Superior temporal gyrus (tissue), 1 donor: ENCODE measurements at regions not wholly inside any gene's neighbourhood (a gene's known extent, or its start where the extent isn't known, plus 50 kb on each side); places are given as distances from the start of the nearest gene placed in this dataset.

Experiments used
- DNase-seq: peaks from one replicate; pipeline ENCODE4 v3.0.0-alpha.2; 2016; ENCODE audit errors: extremely low spot score

DNA sequence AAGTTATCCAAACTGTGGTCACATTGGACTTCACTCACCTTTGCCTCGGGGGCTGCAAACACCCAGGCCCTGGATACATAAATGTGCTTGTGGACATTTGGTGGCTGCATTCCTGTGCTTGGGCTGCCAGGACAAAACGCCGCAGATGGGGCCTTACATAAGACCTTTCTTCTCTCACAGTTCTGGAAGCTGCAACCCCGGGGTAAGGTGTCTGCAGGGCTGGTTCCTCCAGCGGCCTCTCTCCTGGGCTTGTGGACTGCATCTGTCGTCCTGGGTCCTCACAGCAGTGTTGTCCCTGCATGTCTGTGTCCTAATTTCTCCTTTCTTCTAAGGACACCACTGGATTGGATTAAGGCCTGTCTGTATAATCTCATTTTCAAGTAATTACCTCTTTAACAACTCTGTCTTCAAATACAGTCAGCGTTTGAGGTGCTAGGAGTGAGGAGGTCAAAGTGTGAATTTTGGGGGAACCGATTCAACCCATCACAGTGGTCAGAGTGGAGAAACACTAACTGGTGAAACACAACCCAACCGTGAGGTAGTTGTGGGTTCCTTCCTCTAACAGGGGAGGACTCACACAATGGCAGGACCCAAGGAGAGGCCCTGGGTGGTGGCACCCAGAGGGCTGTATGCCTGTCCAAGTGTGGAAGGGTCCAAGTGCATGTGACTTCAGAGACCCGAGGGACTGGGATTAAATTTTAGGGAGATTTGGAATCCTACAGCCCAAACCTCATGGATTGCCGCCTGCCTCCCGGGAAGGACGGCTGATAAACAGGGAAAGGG lies 415.6 kb downstream of the IRX2 start:
- DNase-seq = no peak

DNA sequence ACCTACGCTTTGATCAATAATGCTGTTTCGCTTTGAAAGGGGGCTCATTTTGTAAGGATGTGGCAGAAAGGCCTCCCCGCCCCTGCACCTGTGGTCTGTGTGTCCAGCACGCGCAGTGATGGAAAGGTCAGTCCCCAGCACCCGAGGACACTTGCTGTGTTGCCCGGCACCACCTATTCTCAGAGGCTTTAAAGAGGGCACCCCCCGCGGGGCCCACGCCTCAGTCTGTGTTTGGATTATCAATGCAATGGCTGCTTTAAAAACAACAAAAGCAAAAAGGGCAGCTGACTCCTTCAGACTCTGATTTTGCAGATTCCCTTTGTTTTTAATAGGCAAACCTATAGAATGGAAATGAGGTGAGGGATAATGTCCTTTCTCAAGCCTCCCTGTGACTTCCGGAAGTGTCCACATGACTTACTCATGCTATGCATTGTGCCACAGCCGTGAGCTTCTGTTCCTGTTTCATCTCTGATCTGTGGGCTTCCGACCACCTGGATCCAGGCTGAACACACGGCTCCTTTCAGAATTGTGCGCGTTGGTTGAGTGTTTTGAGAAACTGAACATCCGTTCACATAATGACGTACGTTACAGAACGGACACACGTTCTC lies 416.2 kb downstream of the IRX2 start:
- DNase-seq = no peak

DNA sequence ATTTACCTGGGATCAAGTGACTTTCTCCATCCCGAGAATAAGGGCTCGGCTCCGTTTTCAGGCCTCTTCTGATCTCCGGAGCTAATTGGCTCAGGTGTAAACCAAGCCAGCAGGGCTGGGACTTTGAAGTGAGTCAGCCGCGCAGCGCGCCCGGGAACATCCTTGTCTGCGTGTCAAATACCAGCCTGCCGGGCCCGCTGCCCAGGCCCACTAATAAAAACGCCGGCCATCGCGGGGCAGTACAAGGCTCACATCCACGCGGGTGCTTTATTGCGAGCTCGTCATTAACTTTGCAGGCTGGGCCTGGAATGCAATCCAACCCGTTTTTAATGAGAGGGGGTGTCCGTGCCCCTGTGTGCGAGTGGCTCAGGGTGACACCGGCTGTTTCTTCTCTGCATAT lies 416.8 kb downstream of the IRX2 start:
- no peak for DNase-seq

DNA sequence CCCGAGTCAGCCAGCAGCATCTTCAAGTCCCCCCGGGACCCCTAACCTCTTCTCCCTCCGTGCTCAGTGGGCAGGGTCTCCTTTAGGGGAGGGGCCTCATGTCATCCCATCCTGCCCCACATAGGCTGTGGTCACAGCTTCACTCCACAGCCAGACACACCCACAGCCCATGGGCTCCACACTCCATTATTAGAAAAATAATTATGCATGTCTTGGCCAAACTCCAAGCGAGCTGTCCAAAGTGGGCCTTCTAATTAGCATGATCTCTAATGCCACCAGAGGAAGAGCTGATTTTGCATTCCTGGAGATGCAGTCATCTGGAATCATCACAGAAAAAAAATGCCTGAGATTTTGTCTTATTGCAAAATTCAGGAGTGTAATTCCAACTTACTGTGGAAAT lies 418.2 kb downstream of the IRX2 start:
- no peak for DNase-seq

DNA sequence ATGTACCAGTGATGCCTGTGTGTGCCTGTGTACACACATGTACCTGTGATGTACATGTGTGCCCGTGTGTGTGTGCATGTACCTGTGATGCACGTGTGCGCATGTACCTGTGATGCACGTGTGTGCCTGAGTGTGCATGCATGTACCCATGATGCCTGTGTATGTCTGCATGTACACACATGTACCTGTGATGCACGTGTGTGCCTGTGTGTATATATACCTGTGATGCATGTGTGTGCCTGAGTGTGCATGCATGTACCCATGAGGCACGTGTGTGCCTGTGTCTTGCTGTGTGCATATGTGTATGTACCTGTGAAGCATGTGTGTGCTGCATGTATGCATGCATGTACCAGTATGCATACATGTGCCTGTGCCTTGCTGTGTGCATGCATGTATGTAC lies 419.0 kb downstream of the IRX2 start:
- DNase-seq = no peak

DNA sequence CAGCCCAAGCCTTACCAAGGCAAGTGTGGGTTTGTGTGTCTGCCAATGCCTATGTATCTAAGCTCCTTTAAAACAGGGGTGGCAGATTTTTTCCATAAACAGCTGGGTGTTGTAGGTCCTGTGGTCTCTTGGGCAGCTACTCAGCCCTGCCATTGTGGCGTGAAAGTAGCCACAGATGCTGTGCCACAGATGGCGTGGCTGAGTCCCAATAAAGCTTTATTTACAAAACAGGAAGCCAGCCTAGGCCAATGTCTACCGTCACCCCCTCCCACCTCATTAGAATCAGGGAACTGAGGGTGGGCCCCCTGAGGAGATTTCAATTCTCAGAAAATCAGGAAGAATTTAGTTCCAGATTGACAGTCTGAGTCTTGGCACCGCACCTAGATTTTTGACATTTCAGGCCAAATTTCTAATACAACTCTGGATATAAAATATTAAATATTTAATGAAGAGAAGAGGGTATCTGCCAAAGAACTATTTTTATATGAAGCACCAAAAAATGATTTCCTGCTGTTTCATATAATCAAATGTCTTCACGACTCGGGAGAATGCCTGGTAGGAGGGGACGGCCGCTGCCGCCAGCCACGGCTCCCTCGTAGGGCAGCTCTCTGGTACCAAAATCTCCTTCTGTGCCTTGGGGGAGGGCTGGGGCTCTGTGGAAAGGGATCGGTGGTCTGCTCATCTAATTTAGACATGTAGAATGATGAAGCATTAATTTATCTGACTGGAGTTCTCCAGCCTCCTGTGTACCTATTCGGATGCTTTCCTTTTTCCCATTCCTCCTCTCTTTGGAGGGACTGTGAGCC lies 420.9 kb downstream of the IRX2 start:
- DNase-seq = no peak

DNA sequence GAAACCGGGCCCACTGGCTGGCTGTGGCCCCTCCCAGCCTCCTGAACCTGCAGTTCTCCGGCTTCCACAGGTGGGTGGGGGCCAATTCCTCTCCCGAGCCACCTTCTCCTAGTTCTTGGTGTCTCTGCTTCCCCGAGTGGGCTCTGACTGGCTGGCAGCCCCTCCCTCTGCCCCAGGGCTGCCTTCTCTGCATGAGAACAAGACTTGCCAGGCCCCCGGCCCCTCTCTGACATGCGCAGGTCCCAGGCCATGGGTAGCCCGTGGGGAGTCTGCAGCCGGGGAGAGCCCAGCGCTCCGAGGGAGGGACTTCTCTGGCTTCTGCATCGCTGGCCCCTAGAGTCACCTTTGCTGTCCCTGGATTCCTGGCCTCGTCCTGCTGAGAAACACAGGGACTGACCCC lies 421.7 kb downstream of the IRX2 start:
- DNase-seq = no peak

DNA sequence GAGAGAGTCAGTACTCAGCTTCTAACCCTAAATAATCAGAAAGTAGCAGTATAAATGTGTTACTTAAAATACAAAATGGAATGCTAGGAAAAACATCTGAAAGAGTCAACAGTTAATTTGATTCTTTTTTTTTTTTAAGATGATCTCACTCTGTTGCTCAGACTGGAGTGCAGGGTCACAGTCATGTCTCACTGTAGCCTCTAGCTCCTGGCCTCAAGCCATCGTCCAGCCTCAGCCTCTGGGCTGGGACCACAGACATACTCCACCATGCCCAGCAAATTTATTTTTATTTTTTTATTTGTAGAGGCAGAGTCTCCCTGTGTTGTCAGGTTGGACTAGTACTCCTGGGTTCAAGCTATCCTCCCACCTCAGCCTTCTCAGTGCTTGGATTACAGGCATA lies 424.9 kb downstream of the IRX2 start:
- DNase-seq = no peak

DNA sequence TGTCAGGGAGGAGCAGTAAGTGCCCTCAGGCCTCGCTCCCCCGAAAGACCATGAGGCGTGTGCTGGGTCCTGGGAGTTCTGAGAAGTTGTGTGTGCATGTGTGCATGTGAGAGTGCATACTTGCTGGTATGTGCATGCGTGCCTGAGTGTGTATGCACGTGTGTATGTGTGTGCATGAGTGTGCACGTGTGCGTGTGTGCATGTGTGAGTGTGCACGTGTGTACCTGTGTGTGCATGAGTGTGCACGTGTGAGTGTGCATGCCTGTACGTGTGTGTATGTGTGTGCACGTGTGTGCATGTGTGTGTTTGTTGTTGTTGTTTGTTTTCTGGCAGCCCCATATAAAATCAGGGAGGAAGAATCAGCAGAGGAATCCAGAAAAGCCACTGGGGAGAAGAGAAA lies 426.7 kb downstream of the IRX2 start:
- DNase-seq = no peak

DNA sequence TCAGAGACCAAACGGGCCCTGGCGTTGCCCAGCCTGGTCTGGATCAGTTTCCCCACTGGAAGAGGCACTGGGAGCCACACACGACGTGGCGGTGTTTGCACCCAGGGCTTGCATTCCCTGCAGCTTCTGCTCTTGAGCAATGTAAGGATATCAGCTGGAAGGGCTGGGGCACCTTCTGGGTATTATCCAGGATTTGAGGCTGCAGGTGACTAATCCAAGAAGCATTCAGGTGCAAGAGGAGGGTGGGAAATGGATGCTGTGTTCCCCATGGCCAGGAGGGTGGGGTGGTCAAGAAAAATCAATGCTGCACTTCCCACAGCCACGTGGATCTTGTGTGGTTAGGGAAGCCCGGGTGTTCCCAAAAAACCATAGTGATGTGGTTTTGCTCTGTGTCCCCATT lies 430.9 kb downstream of the IRX2 start:
- no peak for DNase-seq

DNA sequence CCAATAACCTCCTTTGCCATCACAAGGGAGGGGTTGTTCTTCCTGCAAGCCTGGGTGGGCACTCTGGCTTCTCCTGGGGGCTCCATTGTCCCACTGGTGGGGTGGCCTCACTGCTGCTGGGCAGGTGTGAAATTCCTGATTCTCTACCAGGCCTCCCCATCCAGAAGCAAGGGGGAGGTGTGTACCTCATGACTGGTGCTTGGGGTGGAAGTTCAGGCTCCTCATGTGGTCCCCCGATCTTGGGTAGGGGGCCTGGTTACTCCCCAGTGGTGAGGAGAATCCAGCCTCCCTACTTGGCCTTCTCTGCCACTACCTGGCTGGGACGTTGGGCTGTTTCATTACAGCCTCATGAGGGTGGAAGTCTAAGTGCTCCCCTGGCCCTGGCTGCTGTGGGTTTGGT lies 433.9 kb downstream of the IRX2 start:
- no peak for DNase-seq

DNA sequence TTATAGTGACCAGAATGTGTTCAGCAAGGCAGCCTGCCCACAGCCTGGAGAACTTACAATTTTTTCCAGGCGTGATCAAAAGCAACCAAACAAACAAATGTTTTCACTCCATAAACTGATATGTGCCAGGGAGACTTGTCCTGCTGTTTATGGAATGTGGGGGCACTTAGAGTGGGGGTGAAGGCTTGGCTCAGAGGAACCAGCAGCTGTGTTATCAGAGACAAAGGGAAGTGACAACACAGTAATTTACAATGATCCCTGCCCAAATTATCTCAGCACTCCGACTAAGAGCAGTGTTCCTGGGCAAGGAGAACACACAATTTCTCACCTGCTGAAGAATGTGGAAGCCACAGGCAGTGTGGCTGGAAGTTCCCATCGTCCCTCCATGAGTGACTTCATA lies 429.1 kb upstream of the IRX4 start:
- DNase-seq = no peak

DNA sequence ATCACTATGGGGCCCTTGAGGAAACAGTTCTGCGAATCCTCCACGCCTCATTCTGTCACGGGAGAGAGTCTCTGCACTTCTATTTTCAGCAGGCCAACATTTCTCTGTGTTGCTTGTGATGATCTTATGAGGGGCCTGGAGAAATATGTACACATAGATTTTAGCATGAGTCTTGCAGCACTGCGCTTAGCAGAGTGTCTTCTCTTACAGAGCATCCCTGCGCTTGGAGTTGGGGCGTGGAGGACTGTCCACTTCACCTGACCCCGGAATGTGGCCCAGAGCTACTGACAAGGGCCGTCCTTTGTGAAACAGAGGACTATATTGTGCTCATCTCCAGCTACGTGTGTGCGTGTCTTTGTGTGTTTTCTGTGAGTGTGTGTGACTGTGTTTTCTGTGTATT lies 428.2 kb upstream of the IRX4 start:
- DNase-seq = no peak

DNA sequence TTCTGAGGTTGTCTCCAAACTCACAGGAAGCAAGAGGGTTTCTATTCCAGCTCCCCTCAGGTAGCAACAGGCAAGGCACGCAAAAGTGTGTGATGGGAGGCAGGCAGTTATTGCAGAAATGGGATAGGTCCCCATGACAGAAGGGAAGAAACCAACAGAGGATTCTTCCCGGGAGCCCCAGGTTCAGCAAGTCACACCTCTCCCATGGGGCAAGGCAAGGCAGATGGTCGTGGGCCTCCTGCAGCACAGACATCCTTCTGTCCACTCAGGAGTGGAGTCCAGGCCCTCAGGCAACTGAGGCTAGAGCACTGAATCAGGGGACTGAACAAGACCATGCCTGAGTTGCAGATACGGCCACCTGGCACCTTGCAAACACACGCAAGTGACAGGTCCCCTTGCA lies 424.9 kb upstream of the IRX4 start:
- no peak for DNase-seq

DNA sequence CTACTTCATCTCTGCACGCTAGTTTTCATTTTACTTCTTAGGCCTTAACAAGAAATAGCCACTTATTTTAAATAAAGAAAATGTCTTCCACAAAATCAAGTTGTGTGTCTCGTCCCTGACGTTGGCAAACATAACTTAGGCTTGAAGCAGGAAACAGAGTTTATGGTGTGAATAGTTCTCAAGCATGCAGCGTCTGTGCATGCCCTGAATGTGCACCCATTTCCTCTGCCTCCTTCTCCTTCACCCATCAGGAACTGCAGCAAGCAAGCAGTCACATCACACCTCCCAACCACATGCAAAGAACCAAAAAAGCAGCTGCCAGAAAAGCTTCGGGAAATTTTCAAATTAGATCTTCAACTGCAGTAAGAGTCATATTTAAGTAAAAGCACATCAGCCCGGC lies 424.0 kb upstream of the IRX4 start:
- no peak for DNase-seq

DNA sequence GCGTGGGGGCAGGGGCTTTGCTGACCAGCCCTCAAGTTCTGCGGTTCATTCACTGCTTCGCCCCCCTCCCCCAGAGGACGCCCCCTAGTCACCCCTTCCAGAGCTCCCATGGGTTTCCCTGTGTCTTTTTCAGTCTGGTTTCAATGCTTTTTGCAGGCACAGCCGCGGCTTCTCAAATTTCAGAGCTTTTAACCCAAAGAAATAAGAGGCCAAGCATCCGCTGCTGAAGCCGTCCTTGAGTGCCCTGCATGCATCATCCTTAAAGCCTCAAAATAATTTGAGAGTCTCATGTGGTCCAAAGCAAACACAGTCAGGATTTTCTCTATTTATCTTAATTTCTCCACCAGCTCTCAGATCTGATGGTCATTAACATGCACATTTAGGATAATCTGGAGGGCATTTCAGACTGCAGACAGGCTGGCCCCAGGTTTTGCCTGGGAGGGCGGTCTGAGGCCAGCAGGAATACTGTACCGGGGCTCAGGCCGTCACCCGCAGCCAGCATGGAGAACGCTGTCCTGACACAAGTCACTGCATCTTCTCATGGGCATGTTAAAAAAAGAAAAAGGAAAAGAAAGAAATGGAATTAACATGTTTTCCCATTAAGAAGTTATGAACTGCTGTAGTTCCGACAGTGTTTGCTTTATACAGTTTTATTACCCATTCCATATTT lies 420.8 kb upstream of the IRX4 start:
- DNase-seq = no peak

DNA sequence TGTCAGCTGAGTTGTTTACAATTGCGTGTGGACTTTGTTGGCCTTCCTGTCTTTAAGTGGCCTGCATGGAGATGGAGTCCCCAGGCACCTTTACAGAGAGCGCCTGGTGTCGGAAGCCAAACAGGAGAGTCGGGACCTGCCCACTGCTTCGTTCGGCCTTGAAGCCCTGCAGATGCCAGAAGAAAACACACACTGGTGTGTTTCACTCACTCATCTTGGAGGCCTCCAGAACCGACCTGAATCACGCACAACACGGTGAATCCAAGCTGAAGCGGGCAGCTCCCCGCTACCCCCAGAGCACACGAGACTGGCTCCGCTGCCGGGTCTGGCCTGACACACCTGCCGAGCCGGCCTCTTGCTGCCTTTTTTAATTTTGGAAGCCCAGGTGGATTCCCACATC lies 419.4 kb upstream of the IRX4 start:
- DNase-seq = no peak

DNA sequence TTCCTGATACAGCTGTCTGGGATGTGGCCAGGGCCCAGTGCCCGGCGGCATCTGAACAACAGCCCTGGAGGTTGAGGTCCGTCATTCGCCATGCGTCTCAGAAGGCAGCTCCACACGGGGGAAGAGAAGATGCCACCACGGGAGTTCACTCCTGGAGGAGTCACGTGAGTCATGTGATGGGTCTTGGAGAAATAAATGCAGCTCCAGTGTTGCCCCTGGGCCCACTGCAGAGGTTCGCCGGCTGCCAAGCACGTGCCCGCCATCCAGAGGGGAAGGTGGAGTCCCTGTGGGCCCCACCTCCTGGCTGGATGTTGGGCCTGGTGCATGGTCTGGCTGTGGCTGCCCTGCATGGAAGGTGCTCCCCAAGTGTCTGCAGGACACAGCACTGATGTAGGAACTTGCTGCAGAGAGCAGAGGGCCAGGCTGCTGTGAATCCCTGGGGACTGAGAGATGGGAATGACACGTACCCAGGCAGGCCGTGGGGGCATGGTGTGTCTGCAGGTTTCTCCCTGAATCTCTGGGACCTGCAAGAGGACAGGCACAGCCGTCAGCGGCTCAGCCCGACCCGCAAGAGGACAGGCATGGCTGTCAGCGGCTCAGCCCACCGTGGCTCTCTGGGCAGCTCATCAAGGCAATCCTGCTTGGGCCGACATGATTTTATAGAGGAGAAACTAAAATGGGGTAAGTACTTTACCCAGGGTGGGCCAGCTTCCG lies 418.3 kb upstream of the IRX4 start:
- no peak for DNase-seq

DNA sequence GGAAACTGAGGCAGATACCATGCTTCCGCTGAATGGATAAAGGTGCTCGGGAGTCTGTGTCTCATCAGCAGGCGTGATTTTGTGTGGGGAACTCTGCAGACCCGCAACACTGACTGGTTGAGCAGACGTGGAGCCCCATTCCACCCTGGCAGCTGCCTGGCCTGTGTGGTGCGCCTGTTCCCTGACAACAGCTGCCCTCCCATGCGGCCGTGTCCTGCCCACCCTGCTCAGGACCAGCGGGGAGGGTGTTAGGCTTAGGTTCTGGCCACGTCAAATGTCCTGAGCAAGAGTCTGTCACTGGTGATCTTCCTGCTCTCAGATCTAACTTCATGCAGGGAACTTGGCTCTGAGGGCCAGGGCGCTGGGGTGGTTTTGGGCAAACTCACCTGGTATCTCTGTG lies 417.7 kb upstream of the IRX4 start:
- no peak for DNase-seq

DNA sequence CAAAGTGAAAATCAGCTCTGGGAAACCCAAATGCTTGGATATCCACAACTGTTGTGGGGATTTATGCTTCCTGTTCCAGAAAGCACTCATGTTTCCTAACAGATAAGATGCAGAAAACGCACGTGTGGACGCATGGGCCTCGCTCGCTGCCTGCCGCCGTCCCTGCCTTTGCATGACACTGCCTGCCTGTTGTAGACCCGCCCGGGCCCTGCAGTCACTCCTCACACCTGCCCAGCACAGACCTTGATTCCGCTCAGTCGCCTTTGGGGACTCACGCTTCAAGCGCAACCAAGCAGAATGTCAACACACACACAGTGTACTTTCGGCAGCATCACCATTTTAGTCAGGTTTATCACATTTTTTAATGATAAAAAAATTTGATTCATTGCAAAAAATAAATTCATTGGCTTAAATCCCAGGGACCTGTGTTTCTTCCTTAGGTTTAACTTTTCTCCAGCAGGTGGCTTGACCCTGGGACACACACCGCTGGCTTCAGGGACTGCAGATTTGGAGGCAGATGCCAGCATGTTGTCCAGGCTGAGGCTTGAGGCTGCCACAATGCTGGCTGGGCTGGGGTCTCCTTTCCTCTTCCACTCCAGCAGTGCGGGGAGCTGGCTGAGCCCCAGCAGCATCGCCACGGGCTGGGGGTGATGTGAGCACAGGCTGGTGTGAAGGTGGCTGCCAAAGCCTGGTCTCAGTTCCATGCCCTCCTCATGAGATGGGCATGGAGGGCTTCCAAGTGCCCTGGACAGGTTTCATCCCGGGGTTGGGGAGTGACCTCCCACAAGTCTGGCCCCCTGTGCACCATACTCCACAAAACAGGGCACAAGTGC lies 416.9 kb upstream of the IRX4 start:
- no peak for DNase-seq

DNA sequence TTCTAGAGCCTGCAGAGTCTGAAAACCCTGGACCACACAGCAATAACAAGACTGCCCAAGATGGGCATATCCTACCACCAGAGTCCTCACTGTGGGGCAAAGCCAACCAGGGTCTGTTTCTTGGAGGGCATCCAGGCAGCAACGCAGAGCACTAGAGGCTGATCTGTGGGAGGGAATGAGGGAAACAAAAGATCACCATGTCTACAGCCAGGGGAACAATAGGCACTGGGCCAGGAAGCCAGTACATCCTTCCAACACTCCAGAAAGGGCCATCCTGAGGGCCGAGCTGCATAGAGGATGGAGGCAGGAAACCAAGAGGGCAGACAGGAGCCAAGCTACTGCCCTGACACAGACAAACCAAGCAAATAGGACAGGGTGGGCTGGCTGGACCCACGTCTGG lies 416.1 kb upstream of the IRX4 start:
- no peak for DNase-seq
